HepG2 (cell line): ENCODE measurements at regions not wholly inside any gene's neighbourhood (a gene's known extent, or its start where the extent isn't known, plus 50 kb on each side); places are given as distances from the start of the nearest gene placed in this dataset.
A peak's percentile ranks its signal among the peaks of the same experiment; 100 is the strongest.

Source experiments
- DR1 ChIP-seq: sonication (generic); formaldehyde crosslinking; IDR thresholded peaks from 2 replicates; pipeline ENCODE4 v1.8.0; 2021; ENCODE audit warnings: mild to moderate bottlenecking, missing genetic modification reagents, inconsistent platforms
- EED ChIP-seq: sonication (generic); formaldehyde crosslinking; IDR thresholded peaks from 2 replicates; pipeline ENCODE4 v1.5.0; 2020; ENCODE audit warnings: mild to moderate bottlenecking, missing genetic modification reagents
- FOSL1 ChIP-seq: sonication (generic); formaldehyde crosslinking; IDR thresholded peaks from 2 replicates; pipeline ENCODE4 v1.9.0; 2021; ENCODE audit warnings: missing genetic modification reagents, borderline replicate concordance
- GATAD2A ChIP-seq: IDR thresholded peaks from 2 replicates; pipeline ENCODE4 v1.6.1; 2016
- GPN1 ChIP-seq: sonication (generic); formaldehyde crosslinking; IDR thresholded peaks from 2 replicates; pipeline ENCODE4 v1.5.1; 2020; ENCODE audit warnings: missing genetic modification reagents, borderline replicate concordance
- HMG20B ChIP-seq: conservative IDR thresholded peaks from 2 replicates; pipeline ENCODE4 v1.6.1; 2016; ENCODE audit warnings: missing genetic modification reagents, missing compliant biosample characterization
- HNRNPH1 ChIP-seq: fragments of 200-400 bp; formaldehyde crosslinking; optimal IDR thresholded peaks from 2 replicates; pipeline ENCODE3; 2017; ENCODE audit warnings: mild to moderate bottlenecking, low read depth, low read length
- IKZF4 ChIP-seq: sonication (generic); formaldehyde crosslinking; IDR thresholded peaks from 2 replicates; pipeline ENCODE4 v1.5.1; 2020; ENCODE audit warnings: borderline replicate concordance, mild to moderate bottlenecking, low read depth, missing genetic modification reagents; ENCODE audit errors: not compliant biosample characterization
- KDM1A ChIP-seq: IDR thresholded peaks from 2 replicates; pipeline ENCODE4 v1.6.1; 2016; ENCODE audit warnings: missing compliant biosample characterization
- MAFG ChIP-seq: sonication (generic); formaldehyde crosslinking; IDR thresholded peaks from 2 replicates; pipeline ENCODE4 v1.5.1; 2020; ENCODE audit warnings: mild to moderate bottlenecking, missing genetic modification reagents
- MED1 ChIP-seq: sonication (generic); formaldehyde crosslinking; IDR thresholded peaks from 2 replicates; pipeline ENCODE4 v1.4.0; 2020; ENCODE audit warnings: missing genetic modification reagents
- NCOA1 ChIP-seq: sonication (generic); formaldehyde crosslinking; IDR thresholded peaks from 2 replicates; pipeline ENCODE4 v1.9.0; 2021; ENCODE audit warnings: missing genetic modification reagents
- PHF21A ChIP-seq: sonication (generic); formaldehyde crosslinking; IDR thresholded peaks from 2 replicates; pipeline ENCODE4 v1.5.0; 2020; ENCODE audit warnings: mild to moderate bottlenecking, missing genetic modification reagents
- REL ChIP-seq: sonication (generic); formaldehyde crosslinking; conservative IDR thresholded peaks from 2 replicates; pipeline ENCODE4 v1.8.0; 2022; ENCODE audit warnings: mild to moderate bottlenecking, missing genetic modification reagents, moderate library complexity
- SALL2 ChIP-seq: sonication (generic); formaldehyde crosslinking; IDR thresholded peaks from 2 replicates; pipeline ENCODE4 v1.8.1; 2023; ENCODE audit warnings: mild to moderate bottlenecking, missing genetic modification reagents, inconsistent platforms
- SYNCRIP ChIP-seq: fragments of 200-400 bp; formaldehyde crosslinking; IDR thresholded peaks from 2 replicates; pipeline ENCODE4 v1.6.1; 2018; ENCODE audit warnings: mild to moderate bottlenecking, low read depth, low read length; ENCODE audit not compliant: insufficient read depth
- TCF12 ChIP-seq, 2 experiments: fragments of 450-650 bp in 1 of 2; sonication (generic) in 1 of 2; formaldehyde crosslinking in 1 of 2; IDR thresholded peaks; 2 replicates each; pipeline versions ENCODE4 v1.6.1 to v1.8.0; 2017 to 2022; ENCODE audit warnings: antibody characterized with exemption in 1 of 2, mild to moderate bottlenecking in 1 of 2, missing genetic modification reagents in 1 of 2, moderate library complexity in 1 of 2
- TCF7L2 ChIP-seq: IDR thresholded peaks from 2 replicates; pipeline ENCODE4 v1.6.1; 2011; ENCODE audit warnings: mild to moderate bottlenecking, low read depth, low read length, moderate library complexity
- TP53 ChIP-seq: sonication (generic); formaldehyde crosslinking; conservative IDR thresholded peaks from 2 replicates; pipeline ENCODE4 v1.4.0; 2020; ENCODE audit warnings: missing genetic modification reagents
- ZBTB20 ChIP-seq: sonication (generic); formaldehyde crosslinking; IDR thresholded peaks from 2 replicates; pipeline ENCODE4 v1.8.1; 2023; ENCODE audit warnings: missing genetic modification reagents, low read depth, mild to moderate bottlenecking, borderline replicate concordance
- ZBTB38 ChIP-seq: sonication (generic); formaldehyde crosslinking; IDR thresholded peaks from 2 replicates; pipeline ENCODE4 v1.5.1; 2020; ENCODE audit warnings: mild to moderate bottlenecking, missing genetic modification reagents
- ZNF225 ChIP-seq: sonication (generic); formaldehyde crosslinking; IDR thresholded peaks from 2 replicates; pipeline ENCODE4 v1.4.0; 2020; ENCODE audit warnings: mild to moderate bottlenecking, missing genetic modification reagents
- ZNF292 ChIP-seq: sonication (generic); formaldehyde crosslinking; IDR thresholded peaks from 2 replicates; pipeline ENCODE4 v1.8.1; 2022; ENCODE audit warnings: mild to moderate bottlenecking, low read depth, missing genetic modification reagents, borderline replicate concordance
- ZNF34 ChIP-seq: sonication (generic); formaldehyde crosslinking; IDR thresholded peaks from 2 replicates; pipeline ENCODE4 v1.4.0; 2020; ENCODE audit warnings: mild to moderate bottlenecking, missing genetic modification reagents, borderline replicate concordance
- ZNF431 ChIP-seq: sonication (generic); formaldehyde crosslinking; IDR thresholded peaks from 2 replicates; pipeline ENCODE4 v1.9.0; 2022; ENCODE audit warnings: missing genetic modification reagents, low read depth, mild to moderate bottlenecking, borderline replicate concordance
- ZNF503 ChIP-seq: sonication (generic); formaldehyde crosslinking; IDR thresholded peaks from 2 replicates; pipeline ENCODE4 v1.4.0; 2020; ENCODE audit warnings: missing genetic modification reagents
- ZNF615 ChIP-seq: sonication (generic); formaldehyde crosslinking; IDR thresholded peaks from 2 replicates; pipeline ENCODE4 v1.5.0; 2020; ENCODE audit warnings: mild to moderate bottlenecking, missing genetic modification reagents, borderline replicate concordance
- ZNF788 ChIP-seq: sonication (generic); formaldehyde crosslinking; IDR thresholded peaks from 2 replicates; pipeline ENCODE4 v1.5.0; 2020; ENCODE audit warnings: mild to moderate bottlenecking, missing genetic modification reagents, borderline replicate concordance
- ZSCAN12 ChIP-seq: sonication (generic); formaldehyde crosslinking; IDR thresholded peaks from 2 replicates; pipeline ENCODE4 v1.9.0; 2021; ENCODE audit warnings: mild to moderate bottlenecking, missing genetic modification reagents

- TF ChIP-seq IKZF4 (CRISPR knock-in tag) (no peak), TCF12 (IDR thresholded peaks at IDR 0.05) (no peak), TCF12 (CRISPR knock-in tag; IDR thresholded peaks at IDR 0.05) (0 out of 2 replicates have a peak, but pooled peaks have one; percentile 34), EED (CRISPR knock-in tag) (no peak), MAFG (CRISPR knock-in tag) (no peak), FOSL1 (CRISPR knock-in tag) (peak; percentile 13; the same call in 1 of the 2 replicates), DR1 (0 out of 2 replicates have a peak, but pooled peaks have one; percentile 40), ZNF34 (no peak), ZNF292 (CRISPR knock-in tag) (peak; percentile 52; the same call in 1 of the 2 replicates), MED1 (peak; percentile 82), NCOA1 (CRISPR knock-in tag) (no peak), ZNF788 (CRISPR knock-in tag) (no peak), GATAD2A (CRISPR knock-in tag) (peak; percentile 71), ZNF615 (no peak), ZBTB38 (CRISPR knock-in tag) (no peak), ZNF225 (CRISPR knock-in tag) (no peak), HNRNPH1 (no peak), ZNF431 (CRISPR knock-in tag) (no peak), ZNF503 (peak; percentile 50; the same call in 1 of the 2 replicates), SYNCRIP (no peak), PHF21A (CRISPR knock-in tag) (peak; percentile 60), SALL2 (CRISPR knock-in tag) (0 out of 2 replicates have a peak, but pooled peaks have one; percentile 48), ZBTB20 (CRISPR knock-in tag) (no peak), HMG20B (no peak), REL (CRISPR knock-in tag) (no peak), KDM1A (CRISPR knock-in tag) (0 out of 2 replicates have a peak, but pooled peaks have one; percentile 59), ZSCAN12 (CRISPR knock-in tag) (no peak), TCF7L2 (no peak), TP53 (no peak), GPN1 (no peak)
Observed at GRCh38 chrX:41009850-41010846, 75.1 kb upstream of the USP9X start (continued).
